GM18858 (cell line): ENCODE measurements at regions not wholly inside any gene's neighbourhood (a gene's known extent, or its start where the extent isn't known, plus 50 kb on each side); places are given as distances from the start of the nearest gene placed in this dataset.
"Not testable (repeated sequence)": the region's sequence is repeated elsewhere in the genome, so short reads cannot be mapped to it uniquely, and the experiment has no call there.

Experiments used
- ATAC-seq: cut with Tn5 transposase; IDR thresholded peaks from one replicate; pipeline ENCODE4 v1.9.1; 2021; ENCODE audit not compliant: unreplicated experiment

- no peak for ATAC-seq
Measured at GRCh38 chr13:34721631-34722595, 220.2 kb upstream of the NBEA start.

GRCh38 chr13:34722922-34723321 lies 219.1 kb upstream of the NBEA start:
- no peak for ATAC-seq

GRCh38 chr13:34730961-34731360 lies 211.1 kb upstream of the NBEA start:
- ATAC-seq, result no peak

- ATAC-seq, result no peak
Measured at GRCh38 chr13:34731486-34731885, 210.6 kb upstream of the NBEA start.

GRCh38 chr13:34733721-34734120 lies 208.3 kb upstream of the NBEA start:
- no peak for ATAC-seq

GRCh38 chr13:34734932-34735331 lies 207.1 kb upstream of the NBEA start:
- no peak for ATAC-seq

- no peak for ATAC-seq
Measured at GRCh38 chr13:34738254-34738992, 203.6 kb upstream of the NBEA start.

- not testable (repeated sequence) for ATAC-seq
Measured at GRCh38 chr13:34747056-34747455, 195.0 kb upstream of the NBEA start.

GRCh38 chr13:34747507-34747906 lies 194.6 kb upstream of the NBEA start:
- no peak for ATAC-seq

GRCh38 chr13:34748073-34748472 lies 194.0 kb upstream of the NBEA start:
- ATAC-seq, result no peak

GRCh38 chr13:34748596-34748995 lies 193.5 kb upstream of the NBEA start:
- no peak for ATAC-seq

GRCh38 chr13:34749046-34749445 lies 193.0 kb upstream of the NBEA start:
- ATAC-seq, result no peak

- ATAC-seq, result no peak
Measured at GRCh38 chr13:34750078-34750931, 191.8 kb upstream of the NBEA start.

- no peak for ATAC-seq
Measured at GRCh38 chr13:34751044-34751443, 191.0 kb upstream of the NBEA start.

GRCh38 chr13:34751492-34751891 lies 190.6 kb upstream of the NBEA start:
- peak; percentile 35 for ATAC-seq

GRCh38 chr13:34752283-34752960 lies 189.6 kb upstream of the NBEA start:
- ATAC-seq, result no peak

- ATAC-seq, result no peak
Measured at GRCh38 chr13:34756136-34756535, 185.9 kb upstream of the NBEA start.

GRCh38 chr13:34756572-34756971 lies 185.5 kb upstream of the NBEA start:
- no peak for ATAC-seq

- no peak for ATAC-seq
Measured at GRCh38 chr13:34757441-34757840, 184.6 kb upstream of the NBEA start.

- no peak for ATAC-seq
Measured at GRCh38 chr13:34758628-34759027, 183.4 kb upstream of the NBEA start.

GRCh38 chr13:34762312-34762711 lies 179.8 kb upstream of the NBEA start:
- no peak for ATAC-seq
